ENCODE measurements at regions not wholly inside any gene's neighbourhood (a gene's known extent, or its start where the extent isn't known, plus 50 kb on each side); places are given as distances from the start of the nearest gene placed in this dataset.

DNA sequence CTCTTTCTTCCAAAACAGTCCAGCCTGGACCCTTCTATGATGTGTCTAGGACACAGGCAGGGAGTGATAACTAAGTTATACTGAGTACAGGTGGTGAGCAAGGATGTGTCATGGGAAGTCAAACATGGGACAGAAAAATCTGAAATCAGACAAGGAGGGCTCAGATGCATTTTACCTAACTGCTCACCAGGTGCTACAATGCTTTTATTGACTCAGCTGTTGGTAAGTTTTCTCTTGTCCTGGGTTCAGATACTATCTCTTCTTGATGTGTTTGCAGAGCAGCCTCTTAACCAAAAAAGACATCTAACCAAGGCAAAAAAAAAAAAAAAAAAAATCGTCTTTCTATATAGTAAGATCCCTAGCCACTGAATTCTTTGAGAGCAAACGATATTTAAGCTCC, 378.6 kb downstream of the VPS13C start:
- Mint-ChIP-seq H3K27ac (no peak overlapping the region), H3K4me1 (ENCODE audit: low read depth) (no peaks in the 10 kb centered on the region), H3K36me3 (peaks cover 2% of the 10 kb centered on the region), H3K27me3 (peaks cover 12% of the 10 kb centered on the region), H3K4me3 (no peak overlapping the region), H3K9me3 (ENCODE audit: low read depth) (peaks cover 8% of the 10 kb centered on the region)

DNA sequence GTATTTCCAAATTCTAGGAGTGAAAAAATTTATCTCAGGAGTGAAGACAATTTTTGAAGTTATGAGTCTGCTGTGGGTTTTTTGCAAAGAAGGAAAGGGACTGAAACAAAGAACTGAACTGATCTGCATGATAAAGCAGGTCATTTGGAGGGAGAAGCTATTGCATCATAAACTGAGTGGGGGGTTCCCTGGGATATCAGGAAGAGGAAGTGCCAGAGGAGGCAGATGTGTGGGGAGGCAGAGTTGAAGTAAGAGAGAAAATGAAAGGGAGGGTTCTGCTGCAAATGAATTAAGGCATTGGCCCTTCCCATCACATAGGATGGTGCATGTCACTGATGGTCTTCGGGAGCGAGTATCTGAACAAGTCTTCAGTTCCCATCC, 379.2 kb downstream of the VPS13C start:
- Mint-ChIP-seq H3K27me3 (peaks cover 12% of the 10 kb centered on the region), H3K4me1 (ENCODE audit: low read depth) (no peaks in the 10 kb centered on the region), H3K9me3 (ENCODE audit: low read depth) (peaks cover 9% of the 10 kb centered on the region), H3K27ac (no peak overlapping the region), H3K4me3 (no peak overlapping the region), H3K36me3 (peaks cover 2% of the 10 kb centered on the region)

DNA sequence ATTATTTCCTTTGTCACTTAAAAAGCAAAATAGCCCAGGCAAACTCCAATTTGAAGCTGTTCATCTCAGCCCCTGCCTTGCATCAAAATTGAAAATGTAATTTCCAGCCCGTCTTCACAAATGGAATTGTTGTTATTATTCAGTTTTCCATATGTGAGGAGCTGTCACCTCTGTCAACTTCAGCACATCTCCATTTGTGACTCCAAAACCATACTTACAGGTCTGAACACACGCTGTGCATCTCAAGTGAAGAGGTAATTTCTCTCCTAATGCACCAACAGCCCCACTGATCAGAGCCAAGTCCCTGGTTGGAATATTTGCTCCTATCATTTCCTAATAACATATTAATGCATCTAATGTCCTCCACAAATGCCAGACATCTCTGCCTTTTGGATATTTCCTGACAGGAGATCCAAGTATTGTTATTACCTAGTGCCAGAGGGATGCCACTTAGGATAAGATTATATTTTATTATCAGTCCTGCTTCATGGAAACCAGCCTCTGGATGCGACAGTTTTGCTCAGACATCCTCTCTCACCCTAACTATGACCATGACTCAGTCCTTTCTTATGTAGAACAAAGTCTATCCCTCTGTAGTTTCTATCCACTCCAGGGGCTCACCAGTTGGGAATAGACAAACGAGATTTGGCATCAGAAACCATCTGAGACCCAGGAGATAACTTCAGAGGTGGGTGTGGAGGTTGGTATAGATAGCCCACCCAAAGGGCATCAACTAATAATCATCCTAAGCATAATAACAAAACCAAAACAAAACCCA, 379.8 kb downstream of the VPS13C start:
- Mint-ChIP-seq H3K9me3 (ENCODE audit: low read depth) (peaks cover 9% of the 10 kb centered on the region), H3K36me3 (peaks cover 2% of the 10 kb centered on the region), H3K4me3 (no peak overlapping the region), H3K4me1 (ENCODE audit: low read depth) (no peaks in the 10 kb centered on the region), H3K27ac (no peak overlapping the region), H3K27me3 (peaks cover 15% of the 10 kb centered on the region)

DNA sequence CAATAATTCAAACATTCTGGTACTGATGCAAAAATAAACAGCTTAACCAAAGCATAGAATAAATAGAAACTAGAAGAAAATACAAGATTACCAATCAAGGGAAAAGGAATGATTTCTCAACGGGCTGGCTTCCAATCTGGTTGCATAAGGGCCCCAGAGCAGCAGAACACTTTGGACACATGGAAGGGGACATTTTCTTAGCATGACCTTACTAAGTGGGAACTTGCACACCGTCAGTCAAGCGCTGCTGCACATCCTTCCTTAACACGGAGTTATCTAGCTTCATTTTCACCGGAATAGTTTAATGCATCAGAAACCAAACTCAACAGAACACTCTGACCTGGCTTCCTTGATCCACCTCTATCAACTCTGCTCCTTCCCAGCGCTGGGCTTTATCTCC, 388.5 kb downstream of the VPS13C start:
- no peaks in the 10 kb centered on the region for H3K36me3 Mint-ChIP-seq
- no peaks in the 10 kb centered on the region for H3K4me1 Mint-ChIP-seq (ENCODE audit: low read depth)
- H3K4me3 Mint-ChIP-seq, result no peak overlapping the region
- no peak overlapping the region for H3K27ac Mint-ChIP-seq
- H3K9me3 Mint-ChIP-seq (ENCODE audit: low read depth), result peaks cover 1% of the 10 kb centered on the region
- peaks cover 9% of the 10 kb centered on the region for H3K27me3 Mint-ChIP-seq

DNA sequence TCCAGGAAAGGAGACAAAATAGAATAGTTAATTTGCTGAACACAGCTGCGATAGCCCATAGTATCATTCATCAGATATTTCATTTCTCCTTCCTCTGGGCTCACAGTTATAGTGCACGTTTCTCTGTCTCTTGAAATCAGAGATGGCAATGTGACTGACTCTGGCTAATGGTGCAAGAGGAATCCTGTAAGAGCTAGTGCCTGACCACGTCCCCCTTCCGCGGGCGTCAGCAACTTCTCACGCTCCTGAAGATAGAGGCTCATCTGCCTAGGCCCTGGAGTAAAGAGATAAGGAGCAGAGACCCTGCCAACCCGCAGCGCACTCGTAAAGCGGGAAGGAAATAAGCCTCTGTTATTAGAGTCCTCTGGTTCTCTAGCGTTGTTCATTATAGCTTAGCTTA, 391.8 kb downstream of the VPS13C start:
- H3K4me1 Mint-ChIP-seq (ENCODE audit: low read depth), result no peaks in the 10 kb centered on the region
- H3K9me3 Mint-ChIP-seq (ENCODE audit: low read depth), result no peaks in the 10 kb centered on the region
- no peaks in the 10 kb centered on the region for H3K36me3 Mint-ChIP-seq
- H3K27me3 Mint-ChIP-seq, result peaks cover 10% of the 10 kb centered on the region
- H3K27ac Mint-ChIP-seq, result no peak overlapping the region
- no peak overlapping the region for H3K4me3 Mint-ChIP-seq

DNA sequence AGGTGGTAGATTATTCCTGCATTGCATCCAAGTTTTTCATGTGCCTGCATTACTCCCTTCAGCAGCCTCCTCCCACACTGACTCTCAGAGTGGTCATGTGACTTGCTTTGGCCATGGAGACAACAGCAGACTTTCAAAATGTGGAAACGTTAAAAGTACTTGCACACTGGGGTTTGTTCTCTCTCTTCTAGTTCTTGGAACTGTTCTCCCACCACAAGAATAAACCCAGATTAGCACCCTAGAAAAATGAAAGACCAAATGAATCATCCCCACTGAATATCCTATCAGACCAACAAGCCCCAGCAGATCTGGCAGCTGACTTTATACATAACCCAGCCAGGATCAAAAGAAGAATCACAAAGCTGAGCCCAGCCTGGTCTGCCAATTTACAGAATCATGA, 398.5 kb downstream of the VPS13C start:
- peaks cover 12% of the 10 kb centered on the region for H3K27me3 Mint-ChIP-seq

DNA sequence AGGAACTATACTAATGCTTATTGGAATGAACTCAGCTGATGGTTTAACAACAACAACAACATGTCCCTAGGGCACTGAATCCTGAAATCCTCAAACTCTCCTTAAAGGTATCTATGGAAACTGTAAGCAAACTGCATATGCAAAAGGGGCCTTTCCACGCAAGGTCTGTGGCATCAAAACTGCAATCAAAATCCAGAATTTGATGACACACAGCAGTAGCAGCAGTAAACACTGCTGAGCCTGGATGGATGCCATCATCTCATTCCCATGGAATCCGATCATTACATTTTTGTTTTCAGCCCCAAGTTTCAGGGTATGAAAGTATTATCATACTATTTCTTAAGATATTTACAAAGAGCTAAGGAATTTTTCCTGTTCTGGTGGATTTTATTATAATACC, 399.7 kb downstream of the VPS13C start:
- Mint-ChIP-seq H3K27me3 (peaks cover 12% of the 10 kb centered on the region), H3K9me3 (ENCODE audit: low read depth) (no peaks in the 10 kb centered on the region), H3K27ac (no peak overlapping the region), H3K4me3 (no peak overlapping the region), H3K4me1 (ENCODE audit: low read depth) (no peaks in the 10 kb centered on the region), H3K36me3 (no peaks in the 10 kb centered on the region)

More for the DNA sequence above, 398.5 kb downstream of the VPS13C start:
- Mint-ChIP-seq H3K4me3 (no peak overlapping the region), H3K4me1 (ENCODE audit: low read depth) (no peaks in the 10 kb centered on the region), H3K27ac (no peak overlapping the region), H3K36me3 (no peaks in the 10 kb centered on the region), H3K9me3 (ENCODE audit: low read depth) (no peaks in the 10 kb centered on the region)

DNA sequence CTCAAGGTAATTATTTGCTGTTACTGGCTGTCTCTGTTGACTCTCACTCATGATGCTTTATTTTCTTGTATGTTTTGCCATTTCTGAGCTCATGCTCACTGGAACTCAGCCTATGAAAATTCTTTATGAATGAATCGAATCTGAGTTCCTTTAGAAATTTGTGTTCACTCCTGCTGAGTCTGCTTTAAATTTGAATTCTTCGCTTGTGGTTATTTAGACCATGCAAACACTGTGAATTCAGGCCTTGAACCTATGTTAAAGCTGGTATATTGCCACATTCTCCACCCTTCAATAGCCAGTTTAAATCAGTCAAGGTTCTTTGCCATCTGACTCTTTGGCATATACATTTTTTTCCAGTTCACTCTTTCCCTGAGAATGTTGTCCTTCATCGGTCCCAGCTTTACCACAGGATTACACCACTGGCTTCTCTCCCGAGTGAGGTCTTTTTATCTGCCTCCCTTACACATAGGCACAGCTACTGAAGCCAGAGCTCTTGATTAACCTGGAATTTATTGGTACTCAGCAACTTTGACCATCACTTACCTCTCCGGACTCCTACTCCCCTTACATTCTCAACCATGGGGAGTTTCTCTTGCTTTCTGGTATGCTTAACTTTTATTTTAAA, 400.6 kb downstream of the VPS13C start:
- H3K36me3 Mint-ChIP-seq, result no peaks in the 10 kb centered on the region
- no peaks in the 10 kb centered on the region for H3K9me3 Mint-ChIP-seq (ENCODE audit: low read depth)
- H3K4me3 Mint-ChIP-seq, result no peak overlapping the region
- peaks cover 8% of the 10 kb centered on the region for H3K27me3 Mint-ChIP-seq
- H3K27ac Mint-ChIP-seq, result no peak overlapping the region
- no peaks in the 10 kb centered on the region for H3K4me1 Mint-ChIP-seq (ENCODE audit: low read depth)

DNA sequence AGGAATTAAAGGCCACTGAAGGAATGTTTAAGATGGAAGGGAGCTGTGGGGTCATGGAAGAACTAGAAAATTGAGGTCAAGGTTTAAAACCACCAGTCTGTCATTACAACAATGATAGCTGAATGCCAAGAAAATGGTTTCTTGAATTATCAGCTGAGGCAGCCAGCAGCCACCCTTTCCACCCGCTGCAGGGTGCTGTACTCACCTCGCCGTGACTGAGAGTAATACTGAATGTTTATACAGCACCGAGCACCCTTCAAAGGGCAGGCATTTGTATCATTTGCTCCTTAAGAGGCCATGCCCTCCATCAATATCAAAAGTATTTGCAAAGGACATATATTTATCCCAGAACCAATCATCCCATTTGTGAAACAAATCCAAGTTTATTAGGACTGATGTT, 402.8 kb downstream of the VPS13C start:
- Mint-ChIP-seq H3K27ac (no peak overlapping the region), H3K4me1 (ENCODE audit: low read depth) (no peaks in the 10 kb centered on the region)

DNA sequence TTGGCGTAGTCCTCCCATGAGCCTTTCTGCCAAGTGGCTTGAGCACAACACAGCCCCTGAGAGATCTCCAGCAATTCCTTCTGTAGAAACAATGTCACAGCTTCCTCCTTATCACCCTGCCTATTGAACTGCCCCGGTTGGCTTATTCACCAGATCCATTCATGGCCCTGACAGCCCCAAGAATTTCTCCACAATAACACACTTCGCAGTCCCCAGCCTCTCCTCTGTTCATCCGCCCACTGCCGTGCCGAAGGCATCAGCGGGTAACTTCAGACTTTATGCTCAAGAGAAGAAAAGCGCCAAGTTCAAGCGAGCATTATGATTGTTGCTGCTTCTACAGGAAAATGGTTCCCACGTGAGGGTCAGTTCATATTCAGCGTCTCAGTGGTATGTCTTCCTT, 403.9 kb downstream of the VPS13C start:
- no peak overlapping the region for H3K4me3 Mint-ChIP-seq
- no peak overlapping the region for H3K27ac Mint-ChIP-seq
- H3K27me3 Mint-ChIP-seq, result peaks cover 2% of the 10 kb centered on the region
- no peaks in the 10 kb centered on the region for H3K9me3 Mint-ChIP-seq (ENCODE audit: low read depth)
- H3K4me1 Mint-ChIP-seq (ENCODE audit: low read depth), result no peaks in the 10 kb centered on the region
- no peaks in the 10 kb centered on the region for H3K36me3 Mint-ChIP-seq

More for the DNA sequence above, 402.8 kb downstream of the VPS13C start:
- H3K27me3 Mint-ChIP-seq, result peaks cover 7% of the 10 kb centered on the region
- H3K36me3 Mint-ChIP-seq, result no peaks in the 10 kb centered on the region
- no peaks in the 10 kb centered on the region for H3K9me3 Mint-ChIP-seq (ENCODE audit: low read depth)
- no peak overlapping the region for H3K4me3 Mint-ChIP-seq

DNA sequence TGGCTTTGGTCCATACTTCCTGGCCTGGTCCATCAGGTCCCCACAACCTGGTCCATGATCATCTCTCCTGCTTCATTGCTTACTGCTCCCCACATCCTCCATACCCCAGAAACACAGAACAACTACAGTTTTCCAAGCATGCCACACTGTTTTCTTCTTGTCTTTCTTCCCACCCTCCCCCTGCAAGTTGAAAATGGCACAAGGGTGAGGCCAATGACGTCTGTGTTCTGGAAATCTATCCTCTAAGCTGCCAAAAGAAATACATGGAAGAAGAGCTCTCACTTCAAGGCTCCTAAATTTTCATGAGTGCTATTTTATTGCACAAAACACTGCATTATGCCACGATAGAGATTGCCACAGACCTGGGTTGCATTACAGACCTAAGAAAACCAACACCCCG, 404.4 kb downstream of the VPS13C start:
- H3K27me3 Mint-ChIP-seq, result peaks cover 2% of the 10 kb centered on the region
- no peaks in the 10 kb centered on the region for H3K9me3 Mint-ChIP-seq (ENCODE audit: low read depth)

DNA sequence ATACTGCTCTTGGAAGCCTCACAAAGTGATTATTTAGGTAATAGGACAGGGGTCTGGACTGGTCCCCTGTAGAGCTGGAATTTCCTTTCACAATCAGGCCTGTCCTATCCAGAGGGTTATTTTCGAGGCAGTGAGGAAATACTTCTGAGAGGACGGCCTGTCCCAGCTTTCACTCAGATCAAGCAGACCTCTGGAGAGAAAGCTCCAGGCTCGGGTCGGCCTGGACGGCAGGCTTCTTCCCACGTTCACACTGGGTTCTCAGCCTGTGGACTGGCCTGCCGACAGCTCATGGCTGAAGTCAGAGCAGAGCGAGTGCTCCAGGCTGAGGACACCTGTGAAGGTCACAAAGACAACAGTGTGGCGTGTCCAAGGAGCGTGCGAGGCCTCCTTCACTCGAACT, 405.3 kb downstream of the VPS13C start:
- Mint-ChIP-seq H3K9me3 (ENCODE audit: low read depth) (no peaks in the 10 kb centered on the region), H3K4me1 (ENCODE audit: low read depth) (no peaks in the 10 kb centered on the region), H3K27me3 (peaks cover 1% of the 10 kb centered on the region), H3K4me3 (no peak overlapping the region), H3K36me3 (no peaks in the 10 kb centered on the region), H3K27ac (no peak overlapping the region)

More for the DNA sequence above, 404.4 kb downstream of the VPS13C start:
- H3K27ac Mint-ChIP-seq, result no peak overlapping the region
- no peaks in the 10 kb centered on the region for H3K36me3 Mint-ChIP-seq
- no peaks in the 10 kb centered on the region for H3K4me1 Mint-ChIP-seq (ENCODE audit: low read depth)
- H3K4me3 Mint-ChIP-seq, result no peak overlapping the region

DNA sequence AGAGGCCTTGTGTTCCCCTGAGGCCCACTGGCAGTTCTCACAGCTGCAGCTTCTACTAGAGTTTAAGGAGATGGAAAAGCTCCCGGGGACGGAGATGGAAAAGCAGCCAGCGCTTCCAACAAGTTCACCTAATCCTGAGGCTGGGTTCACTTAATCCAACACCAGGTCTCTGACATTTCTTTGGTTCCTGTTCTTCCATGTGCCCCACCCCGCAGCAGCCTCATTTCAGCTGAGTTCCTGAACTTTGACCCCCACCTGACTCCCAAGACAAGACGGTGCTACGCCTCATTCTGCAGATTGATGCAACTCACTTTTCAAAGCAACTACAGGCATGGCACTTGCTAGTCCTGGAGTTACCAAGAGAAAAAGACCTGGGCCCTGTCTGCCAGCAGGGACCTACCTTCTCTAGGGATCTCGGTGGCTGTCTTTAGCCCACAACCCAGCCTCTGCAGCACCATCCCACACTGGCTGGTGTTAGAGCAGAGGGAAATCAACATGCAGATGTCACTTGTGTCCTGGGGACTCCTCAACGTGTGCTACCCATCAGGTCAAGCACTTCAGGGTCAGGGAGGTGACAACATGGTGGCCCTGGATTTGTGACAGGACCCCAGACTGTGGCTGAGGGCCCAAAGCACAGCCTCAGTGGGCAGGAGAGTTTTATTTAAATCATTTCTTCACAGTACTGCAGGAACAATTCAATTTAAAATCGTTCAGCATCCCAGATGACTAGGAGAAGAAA, 406.1 kb downstream of the VPS13C start:
- Mint-ChIP-seq H3K9me3 (ENCODE audit: low read depth) (no peaks in the 10 kb centered on the region), H3K36me3 (no peaks in the 10 kb centered on the region), H3K4me3 (no peak overlapping the region), H3K27ac (no peak overlapping the region), H3K27me3 (peaks cover 4% of the 10 kb centered on the region), H3K4me1 (ENCODE audit: low read depth) (no peaks in the 10 kb centered on the region)

DNA sequence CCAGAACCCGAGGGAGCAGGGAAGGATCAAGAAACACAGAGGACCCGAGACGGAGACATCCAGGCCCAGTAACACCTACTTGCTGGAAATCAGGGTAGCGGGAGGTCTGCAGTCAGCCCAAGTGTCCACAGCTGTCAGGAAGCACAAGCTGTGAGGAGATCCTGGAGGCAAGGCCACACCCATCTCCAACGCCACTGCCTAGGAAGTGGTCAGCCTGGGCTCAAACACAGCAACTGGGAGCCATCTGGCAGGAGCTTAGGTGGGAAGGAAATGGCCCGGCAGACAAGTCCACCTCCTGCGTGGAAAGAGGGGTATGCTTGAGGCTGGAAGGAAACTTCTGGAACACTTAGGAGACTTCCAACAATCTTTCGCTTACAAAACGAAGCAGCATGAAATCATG, 407.1 kb downstream of the VPS13C start:
- H3K27ac Mint-ChIP-seq, result no peak overlapping the region
- H3K27me3 Mint-ChIP-seq, result peaks cover 4% of the 10 kb centered on the region
- H3K9me3 Mint-ChIP-seq (ENCODE audit: low read depth), result no peaks in the 10 kb centered on the region
- H3K4me1 Mint-ChIP-seq (ENCODE audit: low read depth), result no peaks in the 10 kb centered on the region
- H3K36me3 Mint-ChIP-seq, result no peaks in the 10 kb centered on the region
- no peak overlapping the region for H3K4me3 Mint-ChIP-seq

DNA sequence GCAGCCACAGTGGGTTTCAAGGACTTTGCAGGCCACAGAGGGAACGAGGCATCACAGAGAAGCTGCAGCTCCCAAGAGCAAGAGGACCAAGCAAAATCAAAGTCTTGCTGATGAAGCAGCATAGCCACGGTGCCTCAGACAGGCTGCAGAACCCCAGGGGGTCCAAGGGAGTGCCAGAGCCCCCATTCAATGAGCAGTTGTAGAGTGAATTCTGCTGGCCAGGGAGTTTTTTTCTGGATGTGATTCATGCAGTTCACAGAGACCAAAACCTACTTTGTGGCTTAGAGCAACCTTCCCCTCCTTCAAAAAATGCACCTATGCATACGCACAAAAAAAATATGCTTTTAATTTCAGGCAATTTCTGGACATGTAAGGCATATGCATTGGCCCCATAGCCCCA, 409.0 kb downstream of the VPS13C start:
- Mint-ChIP-seq H3K9me3 (ENCODE audit: low read depth) (no peaks in the 10 kb centered on the region), H3K27ac (no peak overlapping the region), H3K4me3 (no peak overlapping the region)

More for the DNA sequence above, 409.0 kb downstream of the VPS13C start:
- Mint-ChIP-seq H3K36me3 (no peaks in the 10 kb centered on the region), H3K27me3 (peaks cover 6% of the 10 kb centered on the region), H3K4me1 (ENCODE audit: low read depth) (no peaks in the 10 kb centered on the region)

Measured in activated naive CD8-positive, alpha-beta T cell (primary cell).